ENCODE measurements at regions not wholly inside any gene's neighbourhood (a gene's known extent, or its start where the extent isn't known, plus 50 kb on each side); places are given as distances from the start of the nearest gene placed in this dataset.

DNA sequence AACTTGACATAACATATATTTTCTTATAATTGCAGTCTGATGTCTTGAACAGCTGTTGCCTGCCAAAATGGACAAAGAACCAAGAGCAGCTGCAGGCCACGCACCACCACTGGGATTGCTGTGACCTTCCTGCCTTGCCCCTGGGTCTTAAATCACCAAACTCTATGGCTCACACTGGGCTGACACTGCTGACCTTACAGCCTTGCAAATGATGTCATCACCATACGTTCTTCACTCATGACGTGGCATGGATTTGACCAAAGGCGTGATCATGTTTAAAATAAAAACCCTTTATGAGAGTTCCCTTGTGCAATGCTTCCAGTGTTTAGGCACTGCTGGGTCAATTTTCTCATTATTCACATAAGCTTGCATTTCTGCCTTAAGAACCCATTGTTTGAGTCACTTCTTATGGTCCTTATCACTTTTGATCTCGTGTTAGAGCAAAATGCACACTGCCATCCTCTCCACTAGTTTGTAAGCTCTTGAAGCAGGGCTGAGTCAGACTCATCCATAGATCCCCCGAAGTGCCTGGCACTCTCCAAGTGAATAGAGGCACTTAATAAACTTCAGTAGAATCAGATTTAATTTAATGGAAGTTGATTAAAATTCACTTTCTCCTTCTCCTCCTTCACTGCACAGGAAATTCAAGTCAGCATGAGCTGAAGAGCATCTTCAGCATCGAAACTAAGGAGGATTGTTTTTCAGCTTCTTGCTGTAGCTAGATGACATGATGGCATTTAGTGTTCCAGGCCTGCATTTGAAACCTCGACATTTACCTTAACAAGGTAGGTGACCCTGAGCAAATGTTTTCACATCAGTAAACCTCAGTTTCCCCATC lies 132.4 kb upstream of the PZP start:
- Histone ChIP-seq H3K4me3 (no peak overlapping the region), H3F3A (replicated peaks; ENCODE audit: low read depth) (no peaks in the 10 kb centered on the region), H3K36me3 (ENCODE audit: insufficient read depth) (no peaks in the 10 kb centered on the region), H3K4me1 (ENCODE audit: insufficient read depth) (no peaks in the 10 kb centered on the region), H4K20me1 (replicated peaks; ENCODE audit: insufficient read depth) (no peaks in the 10 kb centered on the region), H2AFZ (no peak overlapping the region), H3K9me2 (ENCODE audit: insufficient read depth) (no peaks in the 10 kb centered on the region), H3K79me2 (replicated peaks; ENCODE audit: insufficient read depth) (no peaks in the 10 kb centered on the region), H3K4me2 (no peak overlapping the region), H3K27me3 (ENCODE audit: insufficient read depth) (no peaks in the 10 kb centered on the region), H3K27ac (ENCODE audit: low read depth) (no peak overlapping the region)
- H3K9me3 Mint-ChIP-seq = peaks cover 11% of the 10 kb centered on the region
- no peak for DNase-seq (ENCODE audit: low spot score)
- peaks cover 11% of the 10 kb centered on the region; the same call in 2 of the 3 replicates for H3K36me3 Mint-ChIP-seq (ENCODE audit: low read depth)
- H3K4me1 Mint-ChIP-seq = no peaks in the 10 kb centered on the region
- H3K4me3 Mint-ChIP-seq = no peak overlapping the region
- no peak overlapping the region for H3K27ac Mint-ChIP-seq
- ATAC-seq = no peak; the same call in 2 of the 3 replicates
- H3K27me3 Mint-ChIP-seq (ENCODE audit: insufficient read depth, low read depth, poor library complexity) = peaks cover 2% of the 10 kb centered on the region
- TF ChIP-seq ZNF114 (CRISPR knock-in tag; IDR thresholded peaks at IDR 0.05) (no peak), JUNB (IDR thresholded peaks at IDR 0.05; ENCODE audit: unreplicated experiment) (no peak), STAT1 (IDR thresholded peaks at IDR 0.05; ENCODE audit: unreplicated experiment) (no peak)
- TF ChIP-seq, protein P1, sequence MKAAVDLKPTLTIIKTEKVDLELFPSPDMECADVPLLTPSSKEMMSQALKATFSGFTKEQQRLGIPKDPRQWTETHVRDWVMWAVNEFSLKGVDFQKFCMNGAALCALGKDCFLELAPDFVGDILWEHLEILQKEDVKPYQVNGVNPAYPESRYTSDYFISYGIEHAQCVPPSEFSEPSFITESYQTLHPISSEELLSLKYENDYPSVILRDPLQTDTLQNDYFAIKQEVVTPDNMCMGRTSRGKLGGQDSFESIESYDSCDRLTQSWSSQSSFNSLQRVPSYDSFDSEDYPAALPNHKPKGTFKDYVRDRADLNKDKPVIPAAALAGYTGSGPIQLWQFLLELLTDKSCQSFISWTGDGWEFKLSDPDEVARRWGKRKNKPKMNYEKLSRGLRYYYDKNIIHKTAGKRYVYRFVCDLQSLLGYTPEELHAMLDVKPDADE (IDR thresholded peaks at IDR 0.05) = no peak

DNA sequence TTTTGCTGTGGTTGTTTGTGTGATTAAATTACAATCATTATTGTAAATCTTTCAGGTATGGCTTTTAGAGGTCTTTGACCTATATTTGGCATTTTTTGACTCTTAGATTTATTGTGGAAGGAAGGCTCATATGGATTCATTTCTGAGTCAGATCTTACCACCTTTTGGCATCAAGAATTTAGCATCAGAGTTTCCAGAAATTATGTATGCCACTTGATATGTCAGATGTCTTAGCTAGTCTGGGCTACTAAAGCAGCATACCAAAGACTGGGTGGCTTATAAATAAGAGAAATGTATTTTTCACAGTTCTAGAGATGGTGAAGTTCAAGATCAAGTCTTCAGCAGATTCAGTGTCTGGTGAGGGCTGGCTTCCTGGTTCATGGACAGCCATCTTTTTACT lies 129.5 kb upstream of the PZP start:
- no peaks in the 10 kb centered on the region for H3K4me1 Mint-ChIP-seq
- H3K9me3 Mint-ChIP-seq = peaks cover 11% of the 10 kb centered on the region
- no peak overlapping the region for H3K4me2 ChIP-seq
- H3K79me2 ChIP-seq (replicated peaks; ENCODE audit: insufficient read depth) = no peaks in the 10 kb centered on the region
- peaks cover 2% of the 10 kb centered on the region for H3K27me3 Mint-ChIP-seq (ENCODE audit: insufficient read depth, low read depth, poor library complexity)
- H3K27ac Mint-ChIP-seq = no peak overlapping the region
- ATAC-seq (no peak), DNase-seq (ENCODE audit: low spot score) (no peak)
- H3F3A ChIP-seq (replicated peaks; ENCODE audit: low read depth) = no peaks in the 10 kb centered on the region
- H4K20me1 ChIP-seq (replicated peaks; ENCODE audit: insufficient read depth) = no peaks in the 10 kb centered on the region
- no peak overlapping the region for H2AFZ ChIP-seq
- no peaks in the 10 kb centered on the region for H3K9me2 ChIP-seq (ENCODE audit: insufficient read depth)
- H3K36me3 Mint-ChIP-seq (ENCODE audit: low read depth) = peaks cover 15% of the 10 kb centered on the region; the same call in 2 of the 3 replicates
- H3K4me3 Mint-ChIP-seq = no peak overlapping the region
- no peak overlapping the region for H3K27ac ChIP-seq (ENCODE audit: low read depth)
- no peak overlapping the region for H3K4me3 ChIP-seq
- no peaks in the 10 kb centered on the region for H3K4me1 ChIP-seq (ENCODE audit: insufficient read depth)
- no peaks in the 10 kb centered on the region for H3K36me3 ChIP-seq (ENCODE audit: insufficient read depth)
- H3K27me3 ChIP-seq (ENCODE audit: insufficient read depth) = no peaks in the 10 kb centered on the region
- TF ChIP-seq CREB1 (CRISPR knock-in tag; IDR thresholded peaks at IDR 0.05; ENCODE audit: low read depth) = no peak
- TF ChIP-seq, protein P1 (IDR thresholded peaks at IDR 0.05) = no peak
- TF ChIP-seq EZH2 (IDR thresholded peaks at IDR 0.05; ENCODE audit: low read depth, unreplicated experiment) = no peak
- no peak for TF ChIP-seq JUNB (IDR thresholded peaks at IDR 0.05; ENCODE audit: unreplicated experiment)
- TF ChIP-seq, protein P2, sequence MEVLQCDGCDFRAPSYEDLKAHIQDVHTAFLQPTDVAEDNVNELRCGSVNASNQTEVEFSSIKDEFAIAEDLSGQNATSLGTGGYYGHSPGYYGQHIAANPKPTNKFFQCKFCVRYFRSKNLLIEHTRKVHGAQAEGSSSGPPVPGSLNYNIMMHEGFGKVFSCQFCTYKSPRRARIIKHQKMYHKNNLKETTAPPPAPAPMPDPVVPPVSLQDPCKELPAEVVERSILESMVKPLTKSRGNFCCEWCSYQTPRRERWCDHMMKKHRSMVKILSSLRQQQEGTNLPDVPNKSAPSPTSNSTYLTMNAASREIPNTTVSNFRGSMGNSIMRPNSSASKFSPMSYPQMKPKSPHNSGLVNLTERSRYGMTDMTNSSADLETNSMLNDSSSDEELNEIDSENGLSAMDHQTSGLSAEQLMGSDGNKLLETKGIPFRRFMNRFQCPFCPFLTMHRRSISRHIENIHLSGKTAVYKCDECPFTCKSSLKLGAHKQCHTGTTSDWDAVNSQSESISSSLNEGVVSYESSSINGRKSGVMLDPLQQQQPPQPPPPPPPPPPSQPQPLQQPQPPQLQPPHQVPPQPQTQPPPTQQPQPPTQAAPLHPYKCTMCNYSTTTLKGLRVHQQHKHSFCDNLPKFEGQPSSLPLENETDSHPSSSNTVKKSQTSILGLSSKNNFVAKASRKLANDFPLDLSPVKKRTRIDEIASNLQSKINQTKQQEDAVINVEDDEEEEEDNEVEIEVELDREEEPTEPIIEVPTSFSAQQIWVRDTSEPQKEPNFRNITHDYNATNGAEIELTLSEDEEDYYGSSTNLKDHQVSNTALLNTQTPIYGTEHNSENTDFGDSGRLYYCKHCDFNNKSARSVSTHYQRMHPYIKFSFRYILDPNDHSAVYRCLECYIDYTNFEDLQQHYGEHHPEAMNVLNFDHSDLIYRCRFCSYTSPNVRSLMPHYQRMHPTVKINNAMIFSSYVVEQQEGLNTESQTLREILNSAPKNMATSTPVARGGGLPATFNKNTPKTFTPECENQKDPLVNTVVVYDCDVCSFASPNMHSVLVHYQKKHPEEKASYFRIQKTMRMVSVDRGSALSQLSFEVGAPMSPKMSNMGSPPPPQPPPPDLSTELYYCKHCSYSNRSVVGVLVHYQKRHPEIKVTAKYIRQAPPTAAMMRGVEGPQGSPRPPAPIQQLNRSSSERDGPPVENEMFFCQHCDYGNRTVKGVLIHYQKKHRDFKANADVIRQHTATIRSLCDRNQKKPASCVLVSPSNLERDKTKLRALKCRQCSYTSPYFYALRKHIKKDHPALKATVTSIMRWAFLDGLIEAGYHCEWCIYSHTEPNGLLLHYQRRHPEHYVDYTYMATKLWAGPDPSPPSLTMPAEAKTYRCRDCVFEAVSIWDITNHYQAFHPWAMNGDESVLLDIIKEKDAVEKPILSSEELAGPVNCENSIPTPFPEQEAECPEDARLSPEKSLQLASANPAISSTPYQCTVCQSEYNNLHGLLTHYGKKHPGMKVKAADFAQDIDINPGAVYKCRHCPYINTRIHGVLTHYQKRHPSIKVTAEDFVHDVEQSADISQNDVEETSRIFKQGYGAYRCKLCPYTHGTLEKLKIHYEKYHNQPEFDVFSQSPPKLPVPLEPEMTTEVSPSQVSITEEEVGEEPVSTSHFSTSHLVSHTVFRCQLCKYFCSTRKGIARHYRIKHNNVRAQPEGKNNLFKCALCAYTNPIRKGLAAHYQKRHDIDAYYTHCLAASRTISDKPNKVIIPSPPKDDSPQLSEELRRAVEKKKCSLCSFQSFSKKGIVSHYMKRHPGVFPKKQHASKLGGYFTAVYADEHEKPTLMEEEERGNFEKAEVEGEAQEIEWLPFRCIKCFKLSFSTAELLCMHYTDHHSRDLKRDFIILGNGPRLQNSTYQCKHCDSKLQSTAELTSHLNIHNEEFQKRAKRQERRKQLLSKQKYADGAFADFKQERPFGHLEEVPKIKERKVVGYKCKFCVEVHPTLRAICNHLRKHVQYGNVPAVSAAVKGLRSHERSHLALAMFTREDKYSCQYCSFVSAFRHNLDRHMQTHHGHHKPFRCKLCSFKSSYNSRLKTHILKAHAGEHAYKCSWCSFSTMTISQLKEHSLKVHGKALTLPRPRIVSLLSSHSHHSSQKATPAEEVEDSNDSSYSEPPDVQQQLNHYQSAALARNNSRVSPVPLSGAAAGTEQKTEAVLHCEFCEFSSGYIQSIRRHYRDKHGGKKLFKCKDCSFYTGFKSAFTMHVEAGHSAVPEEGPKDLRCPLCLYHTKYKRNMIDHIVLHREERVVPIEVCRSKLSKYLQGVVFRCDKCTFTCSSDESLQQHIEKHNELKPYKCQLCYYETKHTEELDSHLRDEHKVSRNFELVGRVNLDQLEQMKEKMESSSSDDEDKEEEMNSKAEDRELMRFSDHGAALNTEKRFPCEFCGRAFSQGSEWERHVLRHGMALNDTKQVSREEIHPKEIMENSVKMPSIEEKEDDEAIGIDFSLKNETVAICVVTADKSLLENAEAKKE (CRISPR knock-in tag; IDR thresholded peaks at IDR 0.05) = no peak
- no peak for TF ChIP-seq ZNF114 (CRISPR knock-in tag; IDR thresholded peaks at IDR 0.05)
- TF ChIP-seq NANOG (IDR thresholded peaks at IDR 0.05; ENCODE audit: borderline replicate concordance) = no peak
- TF ChIP-seq STAT1 (IDR thresholded peaks at IDR 0.05; ENCODE audit: unreplicated experiment) = no peak
- TF ChIP-seq ZNF331 (CRISPR knock-in tag; IDR thresholded peaks at IDR 0.05; ENCODE audit: low read depth) = no peak
- no peak for TF ChIP-seq EZH2phosphoT487 (IDR thresholded peaks at IDR 0.05; ENCODE audit: unreplicated experiment)

Measured in GM23338 (cell line).